Aorta (tissue), 5 donors: ENCODE measurements at regions not wholly inside any gene's neighbourhood (a gene's known extent, or its start where the extent isn't known, plus 50 kb on each side); places are given as distances from the start of the nearest gene placed in this dataset.

ENCODE experiments used
- ATAC-seq: fragments of 200-7000 bp; cut with Tn5 transposase; one replicate; pipeline ENCODE4 v1.9.1; 2022; ENCODE audit warnings: moderate library complexity; ENCODE audit not compliant: low FRiP score
- DNase-seq, 2 donors: peaks; one replicate each; pipeline ENCODE4 v3.0.0-alpha.2; 2020
- H3K27ac ChIP-seq, 2 donors: one replicate each; pipeline ENCODE4 v1.5.1; 2013; ENCODE audit warnings: low read length in 2 of 2, mild to moderate bottlenecking in 2 of 2, moderate library complexity in 2 of 2, control low read depth in 1 of 2, inconsistent platforms in 1 of 2, low read depth in 1 of 2
- H3K27me3 ChIP-seq, 2 donors: one replicate each; pipeline ENCODE4 v1.6.1; 2013; ENCODE audit warnings: control low read depth in 1 of 2, low read length in 1 of 2, mild to moderate bottlenecking in 1 of 2, moderate library complexity in 1 of 2; ENCODE audit not compliant: insufficient read depth in 2 of 2, control insufficient read depth in 1 of 2
- H3K36me3 ChIP-seq, 2 donors: one replicate each; pipeline ENCODE4 v1.6.1; 2013; ENCODE audit warnings: control low read depth in 1 of 2, low read length in 1 of 2, mild to moderate bottlenecking in 1 of 2; ENCODE audit not compliant: insufficient read depth in 2 of 2, control insufficient read depth in 1 of 2
- H3K4me1 ChIP-seq, 2 donors: one replicate each; pipeline ENCODE4 v1.6.1; 2013; ENCODE audit warnings: low read length in 2 of 2, control low read depth in 1 of 2, mild to moderate bottlenecking in 1 of 2, moderate library complexity in 1 of 2; ENCODE audit not compliant: insufficient read depth in 2 of 2, control insufficient read depth in 1 of 2
- H3K4me3 ChIP-seq, 2 donors: one replicate each; pipeline ENCODE4 v1.5.1; 2013; ENCODE audit warnings: low read length in 2 of 2, control low read depth in 1 of 2, mild to moderate bottlenecking in 1 of 2
- H3K9me3 ChIP-seq: one replicate; pipeline ENCODE4 v1.6.1; 2013; ENCODE audit warnings: mild to moderate bottlenecking, low read length; ENCODE audit not compliant: control insufficient read depth
- WGBS, 2 donors: extraction: QIAGEN DNeasy Blood & Tissue Kit; methylation state at CpG; one replicate each; pipeline ENCODE4 v1.1.7; 2013; 5-methylcytosine and 5-hydroxymethylcytosine counted together
- intact Hi-C, 2 donors: fragments of 100-400 bp; cut with DNase I; formaldehyde crosslinking; loops; one replicate each; pipeline versions ENCODE4 v1.14.2 to v1.15.0; 2022
- donor health status: healthy with polysubstance abuse.
- donor health status: Bipolar disorder and iron deficiency.
- donor health status: DM: no; HTN: no; CAD: no.
- donor health status: DM: no; HTN: no; CAD: no.
- donor health status: DM: yes; HTN: yes; CAD: no.

GRCh38 chr13:60733933-60734332, 336.9 kb downstream of the TDRD3 start:
- intact Hi-C loops, result no loop called here

GRCh38 chr13:60727140-60727539, 330.1 kb downstream of the TDRD3 start:
- no peak for DNase-seq
- 80 to 81% methylated on average over 2 of the region's 2 CpGs for WGBS, 2 donors
- intact Hi-C loops, result no loop called here

More at GRCh38 chr13:60733933-60734332, 336.9 kb downstream of the TDRD3 start:
- H3K27ac ChIP-seq, result no peak overlapping the region
- ATAC-seq (no peak), DNase-seq (no peak)
- no peaks in the 10 kb centered on the region for H3K27me3 ChIP-seq
- H3K36me3 ChIP-seq, result no peaks in the 10 kb centered on the region
- H3K4me3 ChIP-seq, result no peak overlapping the region
- H3K9me3 ChIP-seq, result no peaks in the 10 kb centered on the region
- H3K4me1 ChIP-seq, result no peaks in the 10 kb centered on the region

GRCh38 chr13:60721063-60721462, 324.0 kb downstream of the TDRD3 start:
- intact Hi-C loops, result no loop called here
- 91 to 93% methylated on average over 3 of the region's 3 CpGs for WGBS, 2 donors
- Histone ChIP-seq H3K27me3 (no peaks in the 10 kb centered on the region), H3K27ac (no peak overlapping the region), H3K36me3 (no peaks in the 10 kb centered on the region), H3K4me3 (no peak overlapping the region), H3K4me1 (no peaks in the 10 kb centered on the region), H3K9me3 (no peaks in the 10 kb centered on the region)
- DNase-seq (no peak), ATAC-seq (no peak)

More at GRCh38 chr13:60727140-60727539, 330.1 kb downstream of the TDRD3 start:
- no peak for ATAC-seq
- no peaks in the 10 kb centered on the region for H3K4me1 ChIP-seq
- H3K27ac ChIP-seq, result no peak overlapping the region
- no peaks in the 10 kb centered on the region for H3K27me3 ChIP-seq
- H3K4me3 ChIP-seq, result no peak overlapping the region
- H3K9me3 ChIP-seq, result no peaks in the 10 kb centered on the region
- H3K36me3 ChIP-seq, result no peaks in the 10 kb centered on the region

GRCh38 chr13:60720590-60720989, 323.6 kb downstream of the TDRD3 start:
- Histone ChIP-seq H3K9me3 (no peaks in the 10 kb centered on the region), H3K4me1 (no peaks in the 10 kb centered on the region), H3K4me3 (no peak overlapping the region), H3K36me3 (no peaks in the 10 kb centered on the region), H3K27ac (no peak overlapping the region), H3K27me3 (no peaks in the 10 kb centered on the region)
- no peak for DNase-seq
- ATAC-seq, result no peak
- WGBS, 2 donors, result 93 to 96% methylated on average over 3 of the region's 3 CpGs
- intact Hi-C loops, result no loop called here

- Histone ChIP-seq H3K4me1 (no peaks in the 10 kb centered on the region), H3K27me3 (no peaks in the 10 kb centered on the region), H3K36me3 (no peaks in the 10 kb centered on the region), H3K4me3 (no peak overlapping the region), H3K9me3 (no peaks in the 10 kb centered on the region), H3K27ac (no peak overlapping the region)
- DNase-seq (no peak), ATAC-seq (no peak)
- intact Hi-C loops, result no loop called here
- 86 to 91% methylated on average over 2 of the region's 2 CpGs for WGBS, 2 donors
Measured at GRCh38 chr13:60716313-60716712, 319.3 kb downstream of the TDRD3 start.

- intact Hi-C loops, result no loop called here
- Histone ChIP-seq H3K27me3 (no peaks in the 10 kb centered on the region), H3K9me3 (no peaks in the 10 kb centered on the region), H3K36me3 (no peaks in the 10 kb centered on the region), H3K4me1 (no peaks in the 10 kb centered on the region), H3K4me3 (no peak overlapping the region), H3K27ac (no peak overlapping the region)
- no peak for DNase-seq
- ATAC-seq, result no peak
Measured at GRCh38 chr13:60707878-60708277, 310.9 kb downstream of the TDRD3 start.

- 58 to 62% methylated on average over 3 of the region's 3 CpGs for WGBS, 2 donors
Measured at GRCh38 chr13:60701895-60702294, 304.9 kb downstream of the TDRD3 start.

GRCh38 chr13:60700994-60701393, 304.0 kb downstream of the TDRD3 start:
- 38 to 57% methylated on average over 4 of the region's 4 CpGs for WGBS, 2 donors
- intact Hi-C loops, result no loop called here
- H3K36me3 ChIP-seq, result no peaks in the 10 kb centered on the region
- H3K27ac ChIP-seq, result no peak overlapping the region
- H3K27me3 ChIP-seq, result no peaks in the 10 kb centered on the region
- DNase-seq, result no peak
- no peak overlapping the region for H3K4me3 ChIP-seq
- no peak for ATAC-seq
- no peaks in the 10 kb centered on the region for H3K9me3 ChIP-seq
- H3K4me1 ChIP-seq, result no peaks in the 10 kb centered on the region

More at GRCh38 chr13:60701895-60702294, 304.9 kb downstream of the TDRD3 start:
- ATAC-seq (no peak), DNase-seq (no peak)
- H3K9me3 ChIP-seq, result no peaks in the 10 kb centered on the region
- H3K4me1 ChIP-seq, result no peaks in the 10 kb centered on the region
- H3K36me3 ChIP-seq, result no peaks in the 10 kb centered on the region
- no peak overlapping the region for H3K27ac ChIP-seq
- H3K27me3 ChIP-seq, result no peaks in the 10 kb centered on the region
- intact Hi-C loops, result no loop called here
- no peak overlapping the region for H3K4me3 ChIP-seq

- H3K27ac ChIP-seq, result no peak overlapping the region
- intact Hi-C loops, result no loop called here
- ATAC-seq (no peak), DNase-seq (no peak)
- no peak overlapping the region for H3K4me3 ChIP-seq
- H3K9me3 ChIP-seq, result no peaks in the 10 kb centered on the region
- H3K27me3 ChIP-seq, result no peaks in the 10 kb centered on the region
- no peaks in the 10 kb centered on the region for H3K36me3 ChIP-seq
- WGBS, 2 donors, result 81 to 84% methylated on average over 2 of the region's 2 CpGs
- no peaks in the 10 kb centered on the region for H3K4me1 ChIP-seq
Measured at GRCh38 chr13:60699636-60700035, 302.6 kb downstream of the TDRD3 start.
